GM23338 (cell line): ENCODE measurements at regions not wholly inside any gene's neighbourhood (a gene's known extent, or its start where the extent isn't known, plus 50 kb on each side); places are given as distances from the start of the nearest gene placed in this dataset.

Experiments used
- POLR2AphosphoS5 ChIP-seq: IDR thresholded peaks from 2 replicates; pipeline ENCODE4 v1.6.1; 2016; ENCODE audit warnings: antibody characterized with exemption, low read depth
- TF ChIP-seq, protein P1 (sequence below), 2 experiments: fragments of 200-600 bp in 1 of 2; sonication (generic) in 1 of 2; conservative IDR thresholded peaks; 2 replicates each; pipeline versions ENCODE4 v1.5.1 to v1.6.1; 2016 to 2017; ENCODE audit warnings: antibody characterized with exemption in 2 of 2, low read depth in 2 of 2, mild to moderate bottlenecking in 2 of 2, moderate library complexity in 1 of 2

- TF ChIP-seq, protein P1, sequence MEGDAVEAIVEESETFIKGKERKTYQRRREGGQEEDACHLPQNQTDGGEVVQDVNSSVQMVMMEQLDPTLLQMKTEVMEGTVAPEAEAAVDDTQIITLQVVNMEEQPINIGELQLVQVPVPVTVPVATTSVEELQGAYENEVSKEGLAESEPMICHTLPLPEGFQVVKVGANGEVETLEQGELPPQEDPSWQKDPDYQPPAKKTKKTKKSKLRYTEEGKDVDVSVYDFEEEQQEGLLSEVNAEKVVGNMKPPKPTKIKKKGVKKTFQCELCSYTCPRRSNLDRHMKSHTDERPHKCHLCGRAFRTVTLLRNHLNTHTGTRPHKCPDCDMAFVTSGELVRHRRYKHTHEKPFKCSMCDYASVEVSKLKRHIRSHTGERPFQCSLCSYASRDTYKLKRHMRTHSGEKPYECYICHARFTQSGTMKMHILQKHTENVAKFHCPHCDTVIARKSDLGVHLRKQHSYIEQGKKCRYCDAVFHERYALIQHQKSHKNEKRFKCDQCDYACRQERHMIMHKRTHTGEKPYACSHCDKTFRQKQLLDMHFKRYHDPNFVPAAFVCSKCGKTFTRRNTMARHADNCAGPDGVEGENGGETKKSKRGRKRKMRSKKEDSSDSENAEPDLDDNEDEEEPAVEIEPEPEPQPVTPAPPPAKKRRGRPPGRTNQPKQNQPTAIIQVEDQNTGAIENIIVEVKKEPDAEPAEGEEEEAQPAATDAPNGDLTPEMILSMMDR (conservative IDR thresholded peaks at IDR 0.05; ENCODE audit: low read depth in 2 of 2) = no peak
- no peak for TF ChIP-seq POLR2AphosphoS5
Measured at GRCh38 chr16:86359571-86359970, 150.8 kb upstream of the FOXF1 start.
